Tibial artery (tissue), 4 donors: ENCODE measurements at regions not wholly inside any gene's neighbourhood (a gene's known extent, or its start where the extent isn't known, plus 50 kb on each side); places are given as distances from the start of the nearest gene placed in this dataset.

ENCODE experiments used
- DNase-seq, 2 donors: peaks; one replicate each; pipeline ENCODE4 v3.0.0-alpha.2; 2019
- H3K27ac ChIP-seq, 2 donors: fragments of 200-600 bp; sonication (generic) in 1 of 2; 1 replicate in 1 of 2; 2 replicates in 1 of 2; pipeline ENCODE4 v1.5.1; 2018 to 2019; ENCODE audit warnings: mild to moderate bottlenecking in 1 of 2
- H3K27me3 ChIP-seq, 2 donors: fragments of 200-600 bp; sonication (generic) in 1 of 2; one replicate each; pipeline versions ENCODE4 v1.5.1 to v1.6.0; 2016 to 2019
- H3K36me3 ChIP-seq, 3 donors: fragments of 200-600 bp; sonication (generic) in 2 of 3; one replicate each; pipeline ENCODE4 v1.5.1; 2016 to 2019; ENCODE audit warnings: mild to moderate bottlenecking in 2 of 3
- H3K4me1 ChIP-seq, 4 donors: fragments of 200-600 bp; sonication (generic) in 2 of 4; 1 replicate in 3 of 4; 2 replicates in 1 of 4; pipeline ENCODE4 v1.5.1; 2016 to 2019
- H3K4me3 ChIP-seq, 2 donors: fragments of 200-600 bp; sonication (generic) in 1 of 2; 1 replicate in 1 of 2; 2 replicates in 1 of 2; pipeline ENCODE4 v1.5.1; 2018 to 2019; ENCODE audit warnings: mild to moderate bottlenecking in 2 of 2
- H3K9me3 ChIP-seq, 3 donors: fragments of 200-600 bp; sonication (generic) in 1 of 3; one replicate each; pipeline ENCODE4 v1.5.1; 2016 to 2019
- CTCF ChIP-seq, 2 experiments: fragments of 200-600 bp in 1 of 2; fragments of 450-650 bp in 1 of 2; IDR thresholded peaks; one replicate each; pipeline ENCODE4 v1.5.1; 2017 to 2019; ENCODE audit warnings: antibody characterized with exemption in 2 of 2, mild to moderate bottlenecking in 1 of 2, moderate library complexity in 1 of 2
- intact Hi-C: fragments of 100-400 bp; cut with DNase I; formaldehyde crosslinking; loops from one replicate; pipeline ENCODE4 v1.15.0; 2023; ENCODE audit warnings: low total_unique reads

DNA sequence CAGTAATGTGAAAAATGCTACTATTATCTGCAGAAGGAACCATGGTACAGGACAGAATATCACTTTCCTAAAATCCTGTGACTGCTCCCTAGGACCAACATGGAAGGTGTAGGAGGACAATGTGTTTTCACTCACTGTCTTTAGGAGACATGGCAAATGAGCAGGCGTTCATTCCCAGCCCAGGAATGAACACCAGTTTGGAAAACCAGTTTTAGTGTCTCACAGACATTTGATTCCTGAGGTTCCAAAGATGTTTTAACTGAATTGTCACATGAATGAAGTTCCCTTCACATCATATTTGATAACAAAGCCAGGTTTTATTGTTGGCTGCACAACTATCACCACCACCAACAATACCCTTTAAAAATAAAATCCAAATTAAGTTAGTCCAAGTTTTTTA lies 178.2 kb downstream of the ENC1 start:
- intact Hi-C loops, result no loop called here
- DNase-seq, result no peak
- no peak for TF ChIP-seq CTCF (IDR thresholded peaks at IDR 0.05)
- Histone ChIP-seq H3K4me3 (no peak overlapping the region), H3K36me3 (no peaks in the 10 kb centered on the region), H3K27ac (no peak overlapping the region), H3K9me3 (no peaks in the 10 kb centered on the region), H3K27me3 (no peaks in the 10 kb centered on the region), H3K4me1 (no peaks in the 10 kb centered on the region)

DNA sequence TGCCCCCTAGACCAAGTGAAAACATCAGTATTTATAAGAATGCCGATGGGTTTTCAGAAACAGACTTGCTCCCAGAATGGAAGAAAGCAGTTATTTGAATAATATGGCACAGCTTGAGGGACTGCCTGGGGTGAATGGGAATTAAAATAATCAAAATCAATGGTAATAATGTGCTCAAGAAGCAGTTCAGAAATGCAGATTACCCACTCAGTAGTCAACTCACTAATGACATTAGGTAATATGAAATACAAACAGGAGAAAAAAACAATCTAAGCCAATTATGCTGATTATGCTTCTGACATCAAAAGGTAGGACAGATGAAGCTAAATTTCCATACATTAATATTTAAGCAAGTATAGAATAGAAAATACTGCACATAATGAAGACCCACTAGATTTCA lies 179.3 kb downstream of the ENC1 start:
- no peak for TF ChIP-seq CTCF (IDR thresholded peaks at IDR 0.05)
- intact Hi-C loops, result no loop called here

DNA sequence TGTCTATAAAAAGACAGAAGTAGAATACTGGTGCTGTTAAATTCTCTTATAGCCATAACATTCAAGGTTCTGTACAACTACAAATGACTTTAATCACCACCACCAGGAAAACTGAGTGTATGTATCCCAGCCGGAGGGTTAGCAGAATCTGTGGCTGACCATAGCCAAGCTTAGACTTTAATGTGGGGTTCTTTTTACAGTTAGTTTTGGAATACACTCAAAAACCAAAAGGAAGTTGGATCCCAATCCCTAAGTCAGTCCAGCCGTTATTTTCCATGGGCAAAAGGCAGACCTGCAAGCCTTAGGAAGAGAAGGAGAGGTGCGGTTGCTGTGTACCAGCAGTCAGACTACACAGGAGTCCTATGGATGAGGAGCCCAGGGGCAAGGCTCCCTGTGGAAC lies 179.8 kb downstream of the ENC1 start:
- intact Hi-C loops, result no loop called here
- Histone ChIP-seq H3K36me3 (no peaks in the 10 kb centered on the region), H3K27ac (no peak overlapping the region), H3K27me3 (no peaks in the 10 kb centered on the region), H3K4me1 (no peaks in the 10 kb centered on the region), H3K4me3 (no peak overlapping the region), H3K9me3 (no peaks in the 10 kb centered on the region)
- no peak for DNase-seq
- TF ChIP-seq CTCF (IDR thresholded peaks at IDR 0.05), result no peak

More for the DNA sequence above, 179.3 kb downstream of the ENC1 start:
- no peak overlapping the region for H3K27ac ChIP-seq
- no peak overlapping the region for H3K4me3 ChIP-seq
- H3K9me3 ChIP-seq, result no peaks in the 10 kb centered on the region
- DNase-seq, result no peak
- H3K36me3 ChIP-seq, result no peaks in the 10 kb centered on the region
- no peaks in the 10 kb centered on the region for H3K27me3 ChIP-seq
- H3K4me1 ChIP-seq, result no peaks in the 10 kb centered on the region

DNA sequence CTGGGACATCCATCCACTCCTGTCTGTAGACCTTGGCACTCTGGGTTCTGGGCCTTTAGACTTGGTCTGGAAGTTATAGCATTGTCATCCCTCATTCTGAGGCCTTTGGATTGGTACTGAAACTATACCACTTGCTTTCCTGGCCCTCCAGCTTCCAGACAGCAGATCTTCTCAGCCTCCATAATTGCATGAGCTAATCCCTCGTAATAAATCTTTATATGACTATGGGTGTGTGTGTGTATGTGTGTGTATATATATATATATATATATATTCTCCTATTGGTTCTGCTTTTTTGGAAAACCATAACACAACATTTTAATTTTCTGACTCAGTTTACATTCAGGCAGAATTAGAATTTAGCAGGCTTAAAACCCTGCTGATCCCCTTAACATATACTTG lies 180.5 kb downstream of the ENC1 start:
- no peak overlapping the region for H3K4me3 ChIP-seq
- H3K27ac ChIP-seq, result no peak overlapping the region
- H3K36me3 ChIP-seq, result no peaks in the 10 kb centered on the region
- TF ChIP-seq CTCF (IDR thresholded peaks at IDR 0.05), result no peak
- no peak for DNase-seq
- no peaks in the 10 kb centered on the region for H3K4me1 ChIP-seq
- intact Hi-C loops, result no loop called here
- H3K9me3 ChIP-seq, result no peaks in the 10 kb centered on the region
- no peaks in the 10 kb centered on the region for H3K27me3 ChIP-seq

DNA sequence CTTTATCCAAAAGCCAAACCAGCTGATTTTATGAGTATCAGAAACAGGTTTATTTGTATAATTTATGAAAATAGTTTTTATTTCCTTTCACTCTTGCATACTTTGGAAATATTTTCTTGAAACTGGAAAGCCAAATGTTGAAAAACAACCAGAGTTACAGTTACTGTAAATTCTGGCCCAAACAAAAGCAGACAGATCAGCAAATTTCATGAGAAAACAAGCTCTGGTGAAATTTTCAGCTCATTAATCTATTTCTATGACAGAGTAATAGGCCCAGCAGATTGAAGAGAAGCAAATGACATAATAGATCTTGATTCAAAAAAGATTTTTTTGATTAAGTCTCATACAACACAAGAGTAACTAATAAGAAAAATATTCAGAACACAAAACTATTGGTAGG lies 182.7 kb downstream of the ENC1 start:
- Histone ChIP-seq H3K9me3 (no peaks in the 10 kb centered on the region), H3K27ac (no peak overlapping the region), H3K36me3 (no peaks in the 10 kb centered on the region), H3K4me1 (no peaks in the 10 kb centered on the region), H3K4me3 (no peak overlapping the region), H3K27me3 (peaks cover 0 to 3% of the 10 kb centered on the region in 2 donors)
- no peak for DNase-seq
- TF ChIP-seq CTCF (IDR thresholded peaks at IDR 0.05), result no peak
- intact Hi-C loops, result no loop called here
